Breast epithelium (tissue), 4 donors: ENCODE measurements at regions not wholly inside any gene's neighbourhood (a gene's known extent, or its start where the extent isn't known, plus 50 kb on each side); places are given as distances from the start of the nearest gene placed in this dataset.
A peak's percentile ranks its signal among the peaks of the same experiment; 100 is the strongest.

ENCODE experiments used
- DNase-seq, 2 donors: peaks; one replicate each; pipeline ENCODE4 v3.0.0-alpha.2; 2019; ENCODE audit warnings: low spot score in 2 of 2
- H3K27ac ChIP-seq, 2 donors: fragments of 200-600 bp; sonication (generic) in 1 of 2; one replicate each; pipeline ENCODE4 v1.5.1; 2016 to 2019; ENCODE audit warnings: mild to moderate bottlenecking in 1 of 2
- H3K27me3 ChIP-seq, 2 donors: fragments of 200-600 bp; sonication (generic) in 1 of 2; one replicate each; pipeline versions ENCODE4 v1.5.1 to v1.6.0; 2017 to 2019; ENCODE audit warnings: control low read depth in 1 of 2, mild to moderate bottlenecking in 1 of 2
- H3K36me3 ChIP-seq: fragments of 200-600 bp; one replicate; pipeline ENCODE4 v1.5.1; 2019
- H3K4me1 ChIP-seq, 2 donors: fragments of 200-600 bp; sonication (generic); one replicate each; pipeline ENCODE4 v1.5.1; 2016 to 2019; ENCODE audit warnings: control low read depth in 1 of 2
- H3K4me3 ChIP-seq, 3 donors: fragments of 200-600 bp; sonication (generic); 1 replicate in 2 of 3; 2 replicates in 1 of 3; pipeline ENCODE4 v1.5.1; 2016 to 2019; ENCODE audit warnings: mild to moderate bottlenecking in 3 of 3, moderate library complexity in 2 of 3
- H3K9me3 ChIP-seq, 2 donors: fragments of 200-600 bp; sonication (generic) in 1 of 2; one replicate each; pipeline ENCODE4 v1.5.1; 2016 to 2019; ENCODE audit warnings: control low read depth in 1 of 2
- CTCF ChIP-seq, 3 donors: fragments of 450-650 bp; IDR thresholded peaks; one replicate each; pipeline ENCODE4 v1.5.1; 2016 to 2017; ENCODE audit warnings: antibody characterized with exemption in 3 of 3, mild to moderate bottlenecking in 3 of 3, moderate library complexity in 3 of 3
- POLR2A ChIP-seq: fragments of 450-650 bp; IDR thresholded peaks from one replicate; pipeline ENCODE4 v1.6.1; 2016; ENCODE audit warnings: antibody characterized with exemption, mild to moderate bottlenecking, moderate library complexity
- POLR2AphosphoS5 ChIP-seq, 3 donors: sonication (generic); formaldehyde crosslinking; IDR thresholded peaks; one replicate each; pipeline ENCODE4 v1.6.1; 2017; ENCODE audit warnings: antibody characterized with exemption in 3 of 3
- intact Hi-C: fragments of 100-400 bp; cut with DNase I; formaldehyde crosslinking; loops from one replicate; pipeline ENCODE4 v1.15.1; 2023; ENCODE audit warnings: low total_unique reads

- H3K27ac ChIP-seq, result no peak overlapping the region
- no peak for DNase-seq
- no peaks in the 10 kb centered on the region for H3K36me3 ChIP-seq
- no peaks in the 10 kb centered on the region for H3K27me3 ChIP-seq
- no peak overlapping the region for H3K4me3 ChIP-seq
- TF ChIP-seq POLR2AphosphoS5 (IDR thresholded peaks at IDR 0.05), result no peak
- no peak for TF ChIP-seq CTCF (IDR thresholded peaks at IDR 0.05)
- TF ChIP-seq POLR2A, result no peak
- H3K4me1 ChIP-seq, result no peaks in the 10 kb centered on the region
- intact Hi-C loops, result no loop called here
- H3K9me3 ChIP-seq, result no peaks in the 10 kb centered on the region
Observed at GRCh38 chr19:31445406-31445805, 96.2 kb upstream of the TSHZ3 start.

GRCh38 chr19:31448221-31448657 lies 99.0 kb upstream of the TSHZ3 start:
- H3K36me3 ChIP-seq, result no peaks in the 10 kb centered on the region
- no peaks in the 10 kb centered on the region for H3K4me1 ChIP-seq
- no peaks in the 10 kb centered on the region for H3K9me3 ChIP-seq
- peak overlapping the region; percentile 55 to 57 for H3K27ac ChIP-seq
- DNase-seq, result peak in 1 of 2 donors; percentile 43
- no peaks in the 10 kb centered on the region for H3K27me3 ChIP-seq
- peak overlapping the region in 1 of 3 donors; percentile 4 for H3K4me3 ChIP-seq
- TF ChIP-seq POLR2A, result no peak
- no peak for TF ChIP-seq CTCF (IDR thresholded peaks at IDR 0.05)
- peak; percentile 24 to 80 (median 34) for TF ChIP-seq POLR2AphosphoS5 (IDR thresholded peaks at IDR 0.05)
- intact Hi-C loops, result no loop called here

- Histone ChIP-seq H3K4me1 (no peaks in the 10 kb centered on the region), H3K27me3 (no peaks in the 10 kb centered on the region), H3K9me3 (no peaks in the 10 kb centered on the region), H3K36me3 (no peaks in the 10 kb centered on the region), H3K27ac (no peak overlapping the region), H3K4me3 (no peak overlapping the region)
- no peak for TF ChIP-seq POLR2A
- TF ChIP-seq CTCF (IDR thresholded peaks at IDR 0.05), result no peak
- TF ChIP-seq POLR2AphosphoS5 (IDR thresholded peaks at IDR 0.05), result no peak
- no peak for DNase-seq
- intact Hi-C loops, result no loop called here
Observed at GRCh38 chr19:31449379-31449778, 100.1 kb upstream of the TSHZ3 start.

GRCh38 chr19:31450696-31451095 lies 101.5 kb upstream of the TSHZ3 start:
- DNase-seq, result no peak
- no peak overlapping the region for H3K27ac ChIP-seq
- no peaks in the 10 kb centered on the region for H3K27me3 ChIP-seq
- H3K9me3 ChIP-seq, result no peaks in the 10 kb centered on the region
- H3K36me3 ChIP-seq, result no peaks in the 10 kb centered on the region
- H3K4me3 ChIP-seq, result no peak overlapping the region
- intact Hi-C loops, result no loop called here
- H3K4me1 ChIP-seq, result no peaks in the 10 kb centered on the region
- no peak for TF ChIP-seq CTCF (IDR thresholded peaks at IDR 0.05)
- no peak for TF ChIP-seq POLR2A
- TF ChIP-seq POLR2AphosphoS5 (IDR thresholded peaks at IDR 0.05), result no peak

- no peak overlapping the region for H3K27ac ChIP-seq
- no peak for DNase-seq
- TF ChIP-seq CTCF (IDR thresholded peaks at IDR 0.05), result no peak
- TF ChIP-seq POLR2AphosphoS5 (IDR thresholded peaks at IDR 0.05), result no peak
- TF ChIP-seq POLR2A, result no peak
- H3K9me3 ChIP-seq, result no peaks in the 10 kb centered on the region
- no peaks in the 10 kb centered on the region for H3K4me1 ChIP-seq
- no peaks in the 10 kb centered on the region for H3K27me3 ChIP-seq
- H3K4me3 ChIP-seq, result no peak overlapping the region
- no peaks in the 10 kb centered on the region for H3K36me3 ChIP-seq
- intact Hi-C loops, result no loop called here
Observed at GRCh38 chr19:31451686-31452330, 102.6 kb upstream of the TSHZ3 start.
